ENCODE measurements at regions not wholly inside any gene's neighbourhood (a gene's known extent, or its start where the extent isn't known, plus 50 kb on each side); places are given as distances from the start of the nearest gene placed in this dataset.

DNA sequence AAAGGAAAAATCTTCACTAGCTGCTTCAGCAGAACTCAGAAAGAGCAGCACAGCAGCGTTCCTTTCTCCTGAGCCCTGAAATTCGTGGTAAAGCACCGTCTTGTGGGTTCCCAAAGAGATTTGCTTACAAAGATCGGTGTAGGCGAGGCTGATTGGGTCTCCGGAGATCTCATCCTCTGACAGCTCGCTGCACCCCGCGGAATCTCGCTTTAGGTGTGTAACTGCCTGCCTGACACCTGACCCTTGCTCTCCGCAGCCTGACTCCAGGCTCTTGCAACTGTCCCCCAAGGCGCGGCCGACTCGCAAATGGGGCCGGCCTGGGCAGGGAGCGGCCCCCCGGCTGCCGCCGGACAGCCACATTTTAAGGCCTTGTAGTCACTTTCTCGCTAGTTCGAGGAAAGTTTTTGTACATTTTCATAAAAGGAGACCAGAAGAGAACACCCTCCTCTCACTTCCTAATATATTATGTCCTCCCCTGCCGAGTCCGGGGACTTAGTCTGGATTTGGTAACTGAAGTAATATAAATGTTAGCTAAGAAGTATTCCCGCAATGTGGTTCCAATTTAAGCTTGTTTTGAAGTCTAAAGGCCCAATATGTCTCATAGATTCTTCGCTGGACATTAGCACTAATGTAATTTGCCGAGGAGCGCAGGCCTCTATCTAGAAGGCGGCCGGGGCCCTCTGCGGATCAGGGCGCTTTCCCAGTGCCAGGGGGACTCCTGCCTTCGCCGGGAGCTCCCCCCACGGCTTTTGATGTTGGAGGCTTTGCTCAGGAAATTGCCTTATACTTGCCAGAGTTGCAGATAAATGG, 177.3 kb upstream of the CDKN3 start:
- FAIRE-seq = no peak
- DNase-seq = no peak
- no peaks in the 10 kb centered on the region for H3K4me1 ChIP-seq

GRCh38 chr14:54220071-54220703, 176.6 kb upstream of the CDKN3 start:
- 27 to 33% methylated on average over 28 of the region's 28 CpGs for WGBS, 2 donors
- H3K27ac ChIP-seq = no peak overlapping the region

More for the DNA sequence above, 177.3 kb upstream of the CDKN3 start:
- intact Hi-C loops (cut with DNase I) = no loop called here
- no peaks in the 10 kb centered on the region for H3K9me3 ChIP-seq
- H3K4me3 ChIP-seq = no peak overlapping the region
- WGBS, 2 donors = 66 to 69% methylated on average over 35 of the region's 35 CpGs
- H3K27ac ChIP-seq = no peak overlapping the region
- no peaks in the 10 kb centered on the region for H3K36me3 ChIP-seq
- H3K27me3 ChIP-seq = peaks cover 0 to 5% (median 4%) of the 10 kb centered on the region in 4 donors
- ATAC-seq = no peak
- TF ChIP-seq, protein P1, sequence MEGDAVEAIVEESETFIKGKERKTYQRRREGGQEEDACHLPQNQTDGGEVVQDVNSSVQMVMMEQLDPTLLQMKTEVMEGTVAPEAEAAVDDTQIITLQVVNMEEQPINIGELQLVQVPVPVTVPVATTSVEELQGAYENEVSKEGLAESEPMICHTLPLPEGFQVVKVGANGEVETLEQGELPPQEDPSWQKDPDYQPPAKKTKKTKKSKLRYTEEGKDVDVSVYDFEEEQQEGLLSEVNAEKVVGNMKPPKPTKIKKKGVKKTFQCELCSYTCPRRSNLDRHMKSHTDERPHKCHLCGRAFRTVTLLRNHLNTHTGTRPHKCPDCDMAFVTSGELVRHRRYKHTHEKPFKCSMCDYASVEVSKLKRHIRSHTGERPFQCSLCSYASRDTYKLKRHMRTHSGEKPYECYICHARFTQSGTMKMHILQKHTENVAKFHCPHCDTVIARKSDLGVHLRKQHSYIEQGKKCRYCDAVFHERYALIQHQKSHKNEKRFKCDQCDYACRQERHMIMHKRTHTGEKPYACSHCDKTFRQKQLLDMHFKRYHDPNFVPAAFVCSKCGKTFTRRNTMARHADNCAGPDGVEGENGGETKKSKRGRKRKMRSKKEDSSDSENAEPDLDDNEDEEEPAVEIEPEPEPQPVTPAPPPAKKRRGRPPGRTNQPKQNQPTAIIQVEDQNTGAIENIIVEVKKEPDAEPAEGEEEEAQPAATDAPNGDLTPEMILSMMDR (IDR thresholded peaks at IDR 0.05) = no peak

DNA sequence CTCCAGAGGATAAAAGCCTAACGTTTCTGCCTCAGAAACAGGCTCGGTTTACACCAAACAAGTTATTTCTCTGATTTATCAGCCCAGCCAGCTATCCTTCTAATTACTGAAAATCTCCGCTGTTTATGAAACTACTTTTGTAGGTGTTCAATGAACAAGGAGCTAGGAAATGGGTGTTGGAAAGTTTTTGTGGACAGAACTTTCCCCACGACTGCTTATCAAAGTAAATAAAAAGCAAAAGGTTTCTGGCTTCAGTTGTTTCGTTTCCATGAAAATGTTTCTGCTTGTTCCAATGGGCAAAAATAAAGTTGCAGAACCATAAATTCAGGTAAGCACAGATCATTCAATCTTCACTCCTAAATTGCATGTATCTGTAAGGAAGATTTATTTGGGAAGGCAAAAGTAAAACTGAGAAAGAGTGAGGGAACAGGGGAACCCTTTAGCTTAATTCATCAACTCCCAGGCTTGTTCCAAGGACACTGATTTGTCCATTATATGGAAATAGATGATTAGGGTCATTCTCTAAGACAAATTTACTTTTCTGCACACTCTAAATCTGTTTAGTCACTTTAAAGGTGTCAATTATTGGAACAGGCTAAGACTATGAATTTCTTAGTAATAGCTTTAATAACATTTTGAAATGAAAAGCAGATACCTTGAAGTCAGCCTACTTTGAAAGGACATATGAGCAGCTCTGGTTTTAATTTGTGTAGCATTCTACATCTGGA, 175.9 kb upstream of the CDKN3 start:
- ATAC-seq = no peak
- H3K27me3 ChIP-seq = peaks cover 0 to 5% (median 4%) of the 10 kb centered on the region in 4 donors
- H3K27ac ChIP-seq = no peak overlapping the region
- TF ChIP-seq, protein P1 (IDR thresholded peaks at IDR 0.05) = no peak
- peak overlapping the region in 1 of 4 donors; percentile 7 for H3K4me3 ChIP-seq
- no peaks in the 10 kb centered on the region for H3K36me3 ChIP-seq
- no peak for DNase-seq
- no peaks in the 10 kb centered on the region for H3K9me3 ChIP-seq
- H3K4me1 ChIP-seq = peaks cover 0 to 5% (median 0%) of the 10 kb centered on the region in 3 donors
- 15 to 20% methylated on average over 5 of the region's 5 CpGs for WGBS, 2 donors
- no peak for FAIRE-seq
- intact Hi-C loops (cut with DNase I) = no loop called here

More at GRCh38 chr14:54220071-54220703, 176.6 kb upstream of the CDKN3 start:
- TF ChIP-seq, protein P1 (IDR thresholded peaks at IDR 0.05) = no peak
- Histone ChIP-seq H3K4me1 (no peaks in the 10 kb centered on the region), H3K9me3 (no peaks in the 10 kb centered on the region), H3K36me3 (no peaks in the 10 kb centered on the region), H3K4me3 (peak overlapping the region in 1 of 4 donors; percentile 7), H3K27me3 (peaks cover 0 to 5% (median 4%) of the 10 kb centered on the region in 4 donors)
- no peak for FAIRE-seq
- peak in 2 of 4 donors; percentile 32 to 35 for ATAC-seq
- intact Hi-C loops (cut with DNase I) = no loop called here
- DNase-seq = no peak

GRCh38 chr14:54221432-54221803, 175.4 kb upstream of the CDKN3 start:
- ATAC-seq = no peak
- Histone ChIP-seq H3K4me3 (no peak overlapping the region), H3K27ac (no peak overlapping the region), H3K36me3 (no peaks in the 10 kb centered on the region), H3K27me3 (peaks cover 0 to 5% (median 4%) of the 10 kb centered on the region in 4 donors), H3K4me1 (peaks cover 0 to 5% (median 0%) of the 10 kb centered on the region in 3 donors), H3K9me3 (no peaks in the 10 kb centered on the region)
- no peak for DNase-seq
- WGBS, 2 donors = 58 to 64% methylated on average over 3 of the region's 3 CpGs
- TF ChIP-seq, protein P1 (IDR thresholded peaks at IDR 0.05) = no peak
- no peak for FAIRE-seq
- intact Hi-C loops (cut with DNase I) = no loop called here
